GM12891 (cell line): ENCODE measurements at regions not wholly inside any gene's neighbourhood (a gene's known extent, or its start where the extent isn't known, plus 50 kb on each side); places are given as distances from the start of the nearest gene placed in this dataset.

Experiments used
- DNase-seq: peaks from one replicate; pipeline ENCODE4 v3.0.0; 2011; ENCODE audit warnings: low spot score; ENCODE audit not compliant: insufficient read length
- FAIRE-seq: peaks from 2 replicates; lab custom pipeline; 2011; peaks lifted over from hg19 to GRCh38; lab: Jason Lieb, UNC
- PAX5 ChIP-seq: IDR thresholded peaks from 2 replicates; pipeline ENCODE4 v1.6.1; 2011; ENCODE audit warnings: low read length, moderate library complexity, mild to moderate bottlenecking; ENCODE audit not compliant: insufficient read depth, severe bottlenecking
- POLR2A ChIP-seq: IDR thresholded peaks from 2 replicates; pipeline ENCODE4 v1.6.1; 2011; ENCODE audit warnings: low read depth, low read length, control low read depth
- POLR2AphosphoS5 ChIP-seq: IDR thresholded peaks from 2 replicates; pipeline ENCODE4 v1.6.1; 2011; ENCODE audit warnings: low read depth, low read length, control low read depth
- POU2F2 ChIP-seq: IDR thresholded peaks from 2 replicates; pipeline ENCODE4 v1.6.1; 2011; ENCODE audit warnings: low read depth, mild to moderate bottlenecking, control low read depth, low read length, moderate library complexity
- SPI1 ChIP-seq: IDR thresholded peaks from 2 replicates; pipeline ENCODE4 v1.6.1; 2011; ENCODE audit warnings: low read depth, low read length, control low read depth
- TAF1 ChIP-seq: IDR thresholded peaks from 2 replicates; pipeline ENCODE4 v1.6.1; 2011; ENCODE audit warnings: low read depth, low read length, control low read depth

DNA sequence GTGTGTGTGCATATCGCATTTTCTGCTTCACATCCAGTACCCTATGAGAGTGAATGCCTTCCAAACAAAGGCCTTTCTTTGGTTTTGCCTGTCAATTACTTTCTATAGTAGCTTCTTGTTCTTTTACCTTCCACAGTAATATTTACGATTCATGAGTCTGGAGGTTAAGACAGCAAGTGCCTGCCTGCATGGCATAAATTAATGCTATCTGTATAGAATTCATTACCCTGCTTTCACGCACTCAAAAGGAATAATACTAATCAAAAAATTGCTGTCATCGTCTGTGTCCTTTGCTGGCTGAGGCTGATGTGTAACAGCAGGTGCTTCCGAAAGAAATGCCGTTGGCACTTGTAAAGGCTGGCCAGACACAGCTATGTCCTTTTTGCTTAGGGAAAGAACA, 1304.4 kb upstream of the CDH6 start:
- TF ChIP-seq PAX5 (no peak), SPI1 (no peak)
- no peak for FAIRE-seq
- no peak for DNase-seq

DNA sequence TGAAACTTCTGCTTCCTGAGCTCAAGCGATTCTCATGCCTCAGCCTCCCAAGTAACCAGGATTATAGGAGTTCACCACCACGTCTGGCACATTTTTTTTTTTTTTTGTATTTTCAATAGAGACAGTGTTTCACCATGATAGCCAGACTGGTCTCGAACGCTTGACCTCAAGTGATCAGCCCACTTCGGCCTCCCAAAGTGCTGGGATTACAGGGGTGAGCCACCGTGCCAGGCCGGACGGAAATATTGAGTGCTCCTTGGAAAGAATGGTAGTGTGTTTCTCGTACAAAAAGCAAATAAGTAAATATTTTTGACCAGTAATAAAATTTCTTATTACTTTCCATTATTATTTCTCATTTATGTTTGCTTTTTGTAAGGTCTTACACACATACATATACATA, 1307.9 kb upstream of the CDH6 start:
- FAIRE-seq = no peak
- TF ChIP-seq PAX5 (no peak), POU2F2 (no peak), SPI1 (no peak), POLR2AphosphoS5 (no peak), POLR2A (no peak), TAF1 (no peak)

DNA sequence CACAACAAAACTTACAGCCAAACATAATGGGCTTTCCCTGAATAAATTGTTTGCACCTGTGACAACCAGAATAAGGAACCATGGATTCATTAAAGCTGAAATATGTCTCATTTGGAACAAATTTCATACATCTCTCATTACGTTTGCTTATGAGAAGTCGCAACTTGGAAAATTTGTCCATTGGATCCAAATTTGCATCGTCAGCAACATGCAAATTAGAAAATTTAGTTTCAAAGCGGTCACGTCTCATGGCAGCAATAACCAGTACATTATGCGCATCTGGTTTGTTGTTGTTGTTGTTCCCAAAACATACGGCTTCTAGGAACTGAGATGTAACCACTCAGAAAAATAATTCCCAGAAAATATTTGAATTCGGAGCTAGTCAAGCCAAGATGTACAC, 1311.5 kb upstream of the CDH6 start:
- no peak for FAIRE-seq
- no peak for DNase-seq
- TF ChIP-seq SPI1 = no peak
- TF ChIP-seq POU2F2 = no peak
- no peak for TF ChIP-seq POLR2A
- TF ChIP-seq TAF1 = no peak
- no peak for TF ChIP-seq POLR2AphosphoS5
- TF ChIP-seq PAX5 = no peak

More for the DNA sequence above, 1307.9 kb upstream of the CDH6 start:
- DNase-seq = no peak

- FAIRE-seq (no peak), DNase-seq (no peak)
- TF ChIP-seq POLR2A (no peak), SPI1 (no peak), TAF1 (no peak), POU2F2 (no peak), POLR2AphosphoS5 (no peak), PAX5 (no peak)
These were observed 1314.1 kb upstream of the CDH6 start for GRCh38 chr5:29879401-29879800.

DNA sequence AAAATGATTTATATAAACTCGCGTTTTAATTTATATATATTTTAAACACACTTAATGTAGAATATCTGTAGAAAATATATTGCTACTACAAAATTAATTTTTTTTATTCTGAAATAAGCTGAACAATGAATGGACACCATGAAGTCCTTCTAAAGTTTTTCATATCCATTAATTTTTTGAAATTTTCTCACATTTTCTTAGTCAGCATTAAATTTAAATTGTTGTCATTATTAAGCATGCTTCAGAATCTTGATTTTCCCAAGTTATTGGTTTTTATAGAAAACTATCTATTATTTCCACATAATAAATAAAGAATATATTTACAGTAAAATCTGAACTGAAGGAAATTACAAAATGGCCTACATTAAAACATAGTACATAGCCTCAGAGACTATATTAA, 1314.9 kb upstream of the CDH6 start:
- TF ChIP-seq TAF1 = no peak
- FAIRE-seq = no peak
- no peak for DNase-seq

GRCh38 chr5:29867155-29867554, 1326.3 kb upstream of the CDH6 start:
- TF ChIP-seq TAF1 (no peak), POU2F2 (no peak), SPI1 (no peak), PAX5 (no peak), POLR2AphosphoS5 (no peak), POLR2A (no peak)
- DNase-seq = no peak
- no peak for FAIRE-seq

DNA sequence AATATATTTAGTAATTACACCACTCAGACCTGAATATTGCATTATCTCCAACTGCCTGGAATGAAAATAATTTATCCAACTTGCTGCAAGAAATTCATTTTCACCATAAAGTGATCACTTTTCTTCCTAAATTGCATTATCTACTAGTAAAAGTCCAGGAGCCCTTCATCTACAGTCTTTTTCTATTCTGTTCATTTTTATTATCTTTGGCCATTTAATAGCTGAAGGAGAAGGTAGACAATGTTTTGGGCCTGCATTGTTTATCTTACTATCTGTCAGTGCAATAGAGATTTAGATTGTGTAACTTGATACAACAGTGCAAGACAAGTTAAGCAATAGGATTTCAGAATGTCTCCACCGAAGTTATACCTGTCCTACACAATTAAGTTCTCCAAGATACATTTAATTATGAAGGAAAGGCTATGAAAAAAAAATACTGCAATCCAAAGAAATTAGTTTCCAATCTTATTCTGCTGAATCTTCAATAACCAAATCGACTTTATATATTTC, 1339.7 kb upstream of the CDH6 start:
- DNase-seq (no peak), FAIRE-seq (no peak)
- TF ChIP-seq PAX5 (no peak), SPI1 (no peak), POLR2AphosphoS5 (no peak), POLR2A (no peak), TAF1 (no peak), POU2F2 (no peak)

DNA sequence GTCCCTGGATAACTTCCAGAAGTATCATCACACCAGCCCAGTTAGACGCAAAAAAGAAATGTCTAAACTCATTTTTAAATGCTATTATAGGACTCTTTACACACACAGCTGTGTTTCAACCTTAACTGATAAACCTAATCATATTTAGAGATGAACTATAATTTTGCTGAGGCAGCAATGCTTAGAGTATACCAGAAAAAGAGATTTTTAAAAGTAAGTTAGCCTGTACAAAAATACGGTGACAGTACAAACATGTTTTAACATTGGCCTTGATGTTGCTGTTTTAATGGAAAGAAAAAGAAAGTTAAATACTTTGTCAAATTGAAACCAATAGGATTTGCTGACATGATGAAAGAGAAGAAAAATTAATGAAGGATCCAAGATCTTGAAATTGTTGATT, 1341.2 kb upstream of the CDH6 start:
- DNase-seq (no peak), FAIRE-seq (no peak)
- TF ChIP-seq POLR2A = no peak
- no peak for TF ChIP-seq POU2F2
- TF ChIP-seq SPI1 = no peak
- TF ChIP-seq POLR2AphosphoS5 = no peak
- TF ChIP-seq TAF1 = no peak
- no peak for TF ChIP-seq PAX5

- TF ChIP-seq PAX5 (no peak), TAF1 (no peak), POU2F2 (no peak), SPI1 (no peak), POLR2A (no peak), POLR2AphosphoS5 (no peak)
- no peak for FAIRE-seq
- no peak for DNase-seq
These were observed 1348.3 kb upstream of the CDH6 start for GRCh38 chr5:29845206-29845605.

GRCh38 chr5:29833394-29833793, 1360.1 kb upstream of the CDH6 start:
- no peak for DNase-seq
- FAIRE-seq = no peak
- TF ChIP-seq PAX5 = no peak
- no peak for TF ChIP-seq POLR2AphosphoS5
- TF ChIP-seq SPI1 = no peak
- no peak for TF ChIP-seq POLR2A
- TF ChIP-seq TAF1 = no peak
- TF ChIP-seq POU2F2 = no peak
